ENCODE measurements at regions not wholly inside any gene's neighbourhood (a gene's known extent, or its start where the extent isn't known, plus 50 kb on each side); places are given as distances from the start of the nearest gene placed in this dataset.
"Not testable (repeated sequence)": the region's sequence is repeated elsewhere in the genome, so short reads cannot be mapped to it uniquely, and the experiment has no call there.

GRCh38 chr2:38152913-38153312, 77.0 kb upstream of the CYP1B1 start:
- no peak overlapping the region for H3K27ac ChIP-seq
- DNase-seq (ENCODE audit: low read depth, low spot score): no peak

DNA sequence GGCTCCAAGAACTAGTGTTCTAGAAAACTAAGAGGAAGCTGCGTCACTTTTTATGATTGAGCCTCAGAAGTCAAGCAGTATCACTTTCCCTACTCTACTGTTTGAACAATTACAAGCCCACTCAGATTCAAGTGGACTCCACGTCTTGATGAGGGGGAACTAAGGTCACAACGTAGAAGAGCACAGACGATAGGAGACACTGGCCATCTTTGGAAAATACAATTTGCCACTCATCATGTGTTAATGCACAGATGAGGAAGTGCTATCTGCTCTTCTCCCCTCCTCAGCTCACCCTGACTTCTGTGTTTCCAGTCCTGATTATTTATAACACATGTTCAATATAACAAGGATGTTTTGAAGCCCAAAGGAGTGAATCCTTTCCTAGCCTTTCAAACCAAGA, 76.1 kb upstream of the CYP1B1 start:
- no peak overlapping the region for H3K27ac ChIP-seq
- no peak for DNase-seq (ENCODE audit: low read depth, low spot score)

DNA sequence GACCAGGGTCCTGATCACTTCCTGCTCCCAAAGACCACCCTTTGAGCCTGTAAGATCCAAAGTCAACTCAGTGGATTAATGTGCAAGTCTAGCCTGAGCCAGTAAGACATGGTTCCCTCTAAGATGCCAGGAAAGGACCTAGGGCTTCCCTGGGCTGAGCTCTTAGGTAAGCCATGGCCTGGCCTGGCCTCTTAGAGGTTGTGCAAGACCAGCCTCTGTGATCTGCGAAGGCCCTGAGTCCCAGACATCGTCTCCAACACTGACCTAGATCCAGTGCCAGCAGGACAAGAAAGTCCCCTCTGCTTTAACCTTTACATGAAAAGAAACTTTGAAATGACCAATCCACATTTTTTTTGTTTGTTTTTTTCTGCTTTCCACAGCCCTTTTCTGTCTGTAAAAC, 73.6 kb upstream of the CYP1B1 start:
- no peak for DNase-seq (ENCODE audit: low read depth, low spot score)
- no peak overlapping the region for H3K27ac ChIP-seq

DNA sequence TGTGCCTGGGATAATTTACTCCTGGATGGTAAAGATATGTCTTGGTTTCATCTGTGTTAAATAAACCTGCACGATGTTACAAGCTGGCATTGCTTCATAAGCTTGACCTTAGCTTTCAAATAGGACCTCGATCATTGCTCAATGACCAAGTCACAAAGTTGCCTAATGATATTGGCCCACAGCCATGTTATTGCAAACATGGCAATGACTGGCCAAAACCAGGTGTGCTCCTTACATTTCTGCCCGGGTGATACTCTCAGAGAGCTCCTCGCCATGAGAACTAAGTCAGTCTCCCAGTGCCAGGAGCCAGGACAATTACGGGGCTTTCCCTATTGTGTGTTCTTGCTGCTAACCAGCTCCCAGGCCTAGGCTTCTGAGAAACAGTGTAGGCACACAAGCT, 72.5 kb upstream of the CYP1B1 start:
- peak; percentile 88 for DNase-seq (ENCODE audit: low read depth, low spot score)
- H3K27ac ChIP-seq: peak overlapping the region; percentile 86

- no peak for DNase-seq (ENCODE audit: low read depth, low spot score)
- H3K27ac ChIP-seq: peak overlapping the region; percentile 86
Observed at GRCh38 chr2:38147333-38148121, 71.6 kb upstream of the CYP1B1 start.

GRCh38 chr2:38146907-38147307, 71.0 kb upstream of the CYP1B1 start:
- peak; percentile 82 for DNase-seq (ENCODE audit: low read depth, low spot score)
- H3K27ac ChIP-seq: peak overlapping the region; percentile 86

DNA sequence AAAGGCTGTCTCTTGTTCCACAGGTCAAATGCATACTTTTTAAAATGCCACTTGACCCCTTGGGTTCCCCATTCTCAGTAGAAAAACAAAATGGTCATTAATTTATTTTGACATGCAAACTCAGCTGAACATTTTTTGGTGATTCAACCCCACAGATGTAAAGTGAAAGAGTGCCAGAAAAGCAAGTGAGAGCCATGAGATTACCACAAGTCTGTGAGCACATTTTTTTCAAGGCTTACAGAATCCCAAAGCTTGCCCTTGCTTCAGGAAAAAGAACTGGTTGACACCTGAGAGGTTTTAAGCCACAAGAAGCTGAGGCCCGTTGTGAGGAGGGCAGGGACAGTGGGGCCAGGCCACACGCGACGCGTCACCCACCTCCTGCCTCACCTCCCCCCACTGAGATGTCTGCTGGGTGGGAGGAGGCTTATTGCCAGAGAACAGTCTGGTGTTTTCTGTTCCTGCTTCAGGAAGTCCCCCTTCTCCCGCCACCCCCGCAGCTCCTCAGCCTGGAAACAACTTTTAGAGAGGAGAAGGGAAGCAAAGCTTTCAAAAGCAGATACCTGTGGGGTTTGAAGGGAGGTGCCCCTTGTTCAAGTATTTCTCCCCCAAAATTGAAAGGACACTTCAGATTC, 70.4 kb upstream of the CYP1B1 start:
- DNase-seq (ENCODE audit: low read depth, low spot score): peak; percentile 34
- H3K27ac ChIP-seq: peak overlapping the region; percentile 86

DNA sequence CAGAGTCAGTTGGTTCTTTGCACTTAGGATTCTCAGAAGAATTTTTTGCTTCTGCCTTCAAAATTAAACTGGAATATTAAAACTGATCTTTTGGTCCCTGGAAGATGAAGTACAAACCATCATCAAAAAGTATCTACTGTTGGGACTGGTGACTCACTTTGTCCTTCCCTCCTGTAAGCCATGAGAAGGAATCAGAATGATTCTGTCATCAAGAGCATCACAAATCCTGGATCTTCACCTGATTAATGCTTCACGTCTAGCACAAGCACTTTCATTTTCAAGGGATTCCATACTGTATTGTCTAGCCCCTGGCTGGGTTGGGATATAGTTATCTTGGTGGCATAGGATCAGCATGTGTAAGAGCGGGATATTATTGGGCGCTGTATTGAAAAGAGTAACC, 69.3 kb upstream of the CYP1B1 start:
- no peak overlapping the region for H3K27ac ChIP-seq

DNA sequence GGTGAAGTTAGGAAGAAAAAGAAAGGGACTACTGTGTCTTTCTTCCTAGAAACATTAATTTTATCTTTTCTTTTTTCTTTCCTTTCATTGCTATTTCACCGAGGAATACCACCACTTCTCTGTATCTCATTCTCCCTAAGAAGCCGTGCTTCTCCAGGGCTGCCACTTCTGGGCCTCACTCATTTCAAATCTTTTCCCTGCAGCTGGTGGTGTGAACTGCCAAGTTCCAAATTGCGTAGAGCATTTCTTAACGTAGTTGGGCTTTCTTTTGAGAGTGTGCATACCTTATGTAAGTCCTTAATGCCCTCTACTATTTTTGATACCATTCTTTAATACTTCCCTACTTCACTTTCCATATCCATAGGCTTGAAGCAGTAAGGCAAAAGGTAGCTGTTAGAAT, 66.7 kb upstream of the CYP1B1 start:
- DNase-seq (ENCODE audit: low read depth, low spot score): no peak
- H3K27ac ChIP-seq: no peak overlapping the region

More for the DNA sequence above, 69.3 kb upstream of the CYP1B1 start:
- DNase-seq (ENCODE audit: low read depth, low spot score): no peak

DNA sequence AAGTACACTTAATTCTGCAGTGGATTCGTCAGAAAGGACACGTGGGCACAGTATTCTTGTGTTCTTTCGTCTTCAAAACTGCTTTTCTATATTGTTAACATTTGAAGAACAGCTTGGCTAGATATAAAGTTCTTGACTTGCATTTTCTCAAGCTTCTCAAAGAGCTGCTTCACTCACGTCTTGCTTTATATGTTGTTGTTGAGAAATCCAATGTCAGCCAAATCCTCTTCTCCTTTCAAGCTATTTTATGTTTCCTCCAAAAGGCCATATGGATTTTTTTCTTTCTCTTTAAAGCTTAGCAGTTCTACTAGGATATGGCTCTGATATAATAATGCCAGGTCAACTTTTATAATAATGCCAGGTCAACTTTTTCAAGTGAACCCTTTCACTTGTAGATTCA, 65.5 kb upstream of the CYP1B1 start:
- DNase-seq (ENCODE audit: low read depth, low spot score): no peak
- H3K27ac ChIP-seq: no peak overlapping the region

- DNase-seq (ENCODE audit: low read depth, low spot score): no peak
Observed at GRCh38 chr2:38138996-38139395, 63.0 kb upstream of the CYP1B1 start.

GRCh38 chr2:38138419-38138818, 62.5 kb upstream of the CYP1B1 start:
- no peak overlapping the region for H3K27ac ChIP-seq
- DNase-seq (ENCODE audit: low read depth, low spot score): no peak

More at GRCh38 chr2:38138996-38139395, 63.0 kb upstream of the CYP1B1 start:
- H3K27ac ChIP-seq: no peak overlapping the region

- not testable (repeated sequence) for DNase-seq (ENCODE audit: low read depth, low spot score); H3K27ac ChIP-seq
Observed at GRCh38 chr2:38137958-38138357, 62.0 kb upstream of the CYP1B1 start.

GRCh38 chr2:38131676-38132075, 55.7 kb upstream of the CYP1B1 start:
- DNase-seq (ENCODE audit: low read depth, low spot score): no peak
- no peak overlapping the region for H3K27ac ChIP-seq

DNA sequence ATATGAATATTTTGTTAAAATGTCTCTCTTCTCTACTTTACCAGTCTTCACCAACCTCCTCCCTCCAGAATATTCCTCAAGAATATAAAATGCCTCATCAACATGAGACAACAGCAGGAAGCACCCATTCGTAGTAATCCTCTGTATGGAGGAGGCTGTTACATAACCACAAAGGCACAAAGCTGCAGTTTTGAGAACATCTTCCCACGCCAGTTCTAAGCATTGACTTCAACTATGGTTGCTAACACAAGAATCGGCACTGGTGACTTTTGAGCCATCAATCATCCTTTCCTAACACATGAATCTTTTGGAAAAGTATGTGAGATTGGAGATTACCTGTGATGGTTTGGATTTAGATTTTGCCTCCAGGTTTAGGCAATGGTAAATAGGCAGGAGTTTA, 54.9 kb upstream of the CYP1B1 start:
- DNase-seq (ENCODE audit: low read depth, low spot score): no peak

GRCh38 chr2:38129987-38130386, 54.0 kb upstream of the CYP1B1 start:
- DNase-seq (ENCODE audit: low read depth, low spot score): no peak
- no peak overlapping the region for H3K27ac ChIP-seq

More for the DNA sequence above, 54.9 kb upstream of the CYP1B1 start:
- H3K27ac ChIP-seq: no peak overlapping the region

GRCh38 chr2:38129481-38129880, 53.5 kb upstream of the CYP1B1 start:
- DNase-seq (ENCODE audit: low read depth, low spot score): no peak
- H3K27ac ChIP-seq: no peak overlapping the region

DNA sequence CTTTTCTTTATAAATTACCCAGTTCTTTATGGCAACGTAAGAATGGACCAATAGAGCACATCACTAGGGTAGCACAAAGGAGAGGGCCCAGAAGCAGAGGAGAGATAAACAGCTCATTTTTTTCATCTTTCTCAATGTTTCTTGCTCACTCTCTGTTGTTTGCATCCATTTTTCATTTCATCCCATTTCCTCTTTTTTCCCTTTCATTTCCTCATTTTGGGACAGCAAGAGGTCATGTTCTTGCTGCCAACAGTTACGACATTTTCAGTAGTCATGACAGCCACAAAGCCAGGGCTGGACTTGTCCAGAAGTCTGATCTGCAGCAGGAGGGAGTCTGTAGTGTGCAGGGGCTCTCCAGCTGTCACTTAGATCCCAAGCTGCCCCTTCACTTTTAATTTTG, 52.7 kb upstream of the CYP1B1 start:
- no peak for DNase-seq (ENCODE audit: low read depth, low spot score)
- H3K27ac ChIP-seq: no peak overlapping the region

DNA sequence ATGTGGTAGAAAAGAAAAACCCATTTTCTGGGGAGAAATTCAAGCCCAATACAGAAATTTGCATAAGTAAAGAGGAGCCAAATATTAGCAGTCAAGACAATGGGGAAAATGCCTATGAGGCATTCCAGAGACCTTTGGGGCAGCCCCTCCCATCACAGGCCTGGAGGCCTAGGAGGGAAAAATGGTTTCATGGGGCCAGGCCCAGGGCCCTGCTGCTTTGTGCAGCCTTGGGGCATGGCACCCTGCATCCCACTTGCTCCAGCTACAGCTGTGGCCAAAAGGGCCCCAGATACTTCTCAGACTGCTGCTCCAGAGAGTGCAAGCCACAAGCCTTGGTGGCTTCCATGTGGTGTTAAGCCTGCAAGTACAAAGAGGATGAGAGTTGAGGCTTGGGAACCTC, 51.3 kb upstream of the CYP1B1 start:
- H3K27ac ChIP-seq: no peak overlapping the region

GRCh38 chr2:38125842-38126241, 49.9 kb upstream of the CYP1B1 start:
- no peak overlapping the region for H3K27ac ChIP-seq
- DNase-seq (ENCODE audit: low read depth, low spot score): no peak

More for the DNA sequence above, 51.3 kb upstream of the CYP1B1 start:
- DNase-seq (ENCODE audit: low read depth, low spot score): no peak
